Renal cortical epithelial cell (primary cell): ENCODE measurements at regions not wholly inside any gene's neighbourhood (a gene's known extent, or its start where the extent isn't known, plus 50 kb on each side); places are given as distances from the start of the nearest gene placed in this dataset.
"Not testable (repeated sequence)": the region's sequence is repeated elsewhere in the genome, so short reads cannot be mapped to it uniquely, and the experiment has no call there.

Experiments used
- DNase-seq: peaks from one replicate; pipeline ENCODE4 v3.0.0-alpha.2; 2011; ENCODE audit warnings: low read depth

GRCh38 chrX:124238268-124238667, 94.2 kb upstream of the TEX13D start:
- DNase-seq, result no peak

DNA sequence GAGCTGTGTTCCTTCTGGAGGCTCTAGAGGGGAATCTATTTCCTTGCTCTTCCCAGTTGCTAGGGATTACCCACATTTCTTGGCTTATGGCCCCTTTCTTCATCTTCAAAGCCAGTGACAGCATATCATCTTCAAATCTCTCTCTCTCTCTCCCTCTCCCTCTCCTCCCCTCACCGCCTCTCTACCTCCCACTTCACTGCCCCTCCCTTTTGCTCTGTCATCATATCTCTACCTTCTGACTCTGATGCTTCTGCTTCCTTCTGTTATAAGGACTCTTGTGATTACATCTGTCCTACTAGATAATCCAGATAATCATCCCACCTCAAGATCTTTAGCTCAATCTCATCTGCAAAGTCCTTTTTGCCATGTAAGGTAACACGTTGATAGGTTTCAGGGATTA, 93.1 kb upstream of the TEX13D start:
- no peak for DNase-seq

DNA sequence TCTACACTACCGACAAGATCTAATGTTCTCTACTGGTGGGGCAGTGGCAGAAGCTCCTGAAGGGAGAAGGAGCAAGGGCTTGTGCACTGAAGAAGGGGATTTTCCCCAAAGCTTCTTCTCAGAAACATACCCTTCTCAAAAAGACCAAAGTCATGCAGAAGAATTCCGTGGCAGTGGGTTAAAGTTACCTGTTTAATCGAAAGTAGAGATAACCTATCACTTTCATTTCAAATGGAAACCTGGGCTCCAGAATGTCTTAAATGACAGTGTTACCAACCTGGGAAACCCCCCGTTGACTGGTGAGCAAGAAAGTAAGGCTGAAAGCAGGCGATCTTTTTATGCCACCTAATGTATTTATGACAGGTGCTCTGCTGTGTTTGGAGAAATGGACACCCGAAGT, 92.5 kb upstream of the TEX13D start:
- no peak for DNase-seq

GRCh38 chrX:124240422-124240821, 92.0 kb upstream of the TEX13D start:
- DNase-seq, result peak; percentile 18

DNA sequence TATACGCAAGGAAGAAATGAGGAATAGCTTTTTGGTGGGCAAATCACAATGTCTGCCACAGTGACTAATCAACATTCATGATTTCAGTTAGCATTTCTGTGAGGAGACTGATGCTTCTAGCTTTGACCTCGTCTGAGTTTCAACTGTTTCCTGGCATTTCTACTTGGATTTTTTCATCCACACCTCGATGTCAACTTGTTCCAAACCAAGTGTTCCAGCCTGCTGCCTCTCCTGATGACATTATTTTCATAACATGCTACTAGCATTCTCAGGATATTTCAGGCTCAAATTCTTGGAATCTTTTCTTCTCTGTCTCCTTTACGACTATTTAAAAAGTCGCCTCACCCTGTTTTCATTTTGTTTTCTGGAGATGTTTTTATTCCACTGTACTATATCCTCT, 90.3 kb upstream of the TEX13D start:
- no peak for DNase-seq

- no peak for DNase-seq
These were observed 83.1 kb upstream of the TEX13D start for GRCh38 chrX:124249345-124249744.

DNA sequence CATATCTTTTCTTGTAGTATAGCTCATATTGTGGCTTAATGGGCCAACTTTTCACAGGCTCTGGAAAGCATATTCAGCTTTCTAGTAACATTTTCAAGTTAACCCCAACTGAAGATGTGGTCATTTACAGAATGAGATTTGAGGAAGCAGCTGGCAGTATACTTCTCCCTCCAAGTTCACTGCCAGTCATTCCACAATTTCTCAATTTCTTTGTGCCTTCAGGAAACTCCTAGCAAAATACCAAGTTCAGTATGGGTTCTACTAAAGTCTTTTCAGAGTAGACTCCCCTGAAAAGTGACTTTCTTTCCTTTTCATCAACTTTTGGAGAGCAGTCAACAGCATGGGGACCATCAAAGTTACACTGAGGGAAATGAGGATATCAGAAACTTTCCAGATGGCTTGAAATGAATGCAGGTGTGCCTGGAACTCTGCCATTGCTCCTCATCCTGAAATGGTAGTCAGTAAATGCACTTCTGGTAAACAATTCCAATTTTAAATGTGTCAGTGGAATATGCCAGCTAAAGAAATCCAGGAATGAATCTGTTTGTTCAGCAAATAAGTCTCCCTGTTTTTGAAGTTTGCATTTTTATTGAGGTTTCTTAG, 81.5 kb upstream of the TEX13D start:
- no peak for DNase-seq

GRCh38 chrX:124254611-124255010, 77.8 kb upstream of the TEX13D start:
- DNase-seq, result no peak

DNA sequence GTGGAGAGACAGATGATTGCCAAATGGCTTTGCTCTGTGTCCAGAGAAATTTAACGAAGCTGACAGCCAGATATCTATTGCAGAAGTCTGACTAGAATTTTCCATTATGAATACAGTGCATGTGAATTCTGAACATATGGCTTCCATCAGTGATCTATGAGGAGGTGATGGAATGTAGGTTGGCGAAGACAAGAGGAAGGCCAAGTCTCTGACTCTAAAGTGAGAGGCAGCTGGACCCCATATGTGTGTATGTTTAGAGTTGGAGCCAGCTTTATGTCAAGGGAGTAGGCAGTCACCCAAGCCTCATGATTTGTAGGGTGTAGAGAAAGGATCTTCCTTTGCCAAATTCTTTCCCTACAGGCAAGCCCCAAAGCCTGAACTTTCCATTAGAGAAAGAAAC, 76.2 kb upstream of the TEX13D start:
- no peak for DNase-seq

- DNase-seq, result no peak
These were observed 75.7 kb upstream of the TEX13D start for GRCh38 chrX:124256629-124257380.

DNA sequence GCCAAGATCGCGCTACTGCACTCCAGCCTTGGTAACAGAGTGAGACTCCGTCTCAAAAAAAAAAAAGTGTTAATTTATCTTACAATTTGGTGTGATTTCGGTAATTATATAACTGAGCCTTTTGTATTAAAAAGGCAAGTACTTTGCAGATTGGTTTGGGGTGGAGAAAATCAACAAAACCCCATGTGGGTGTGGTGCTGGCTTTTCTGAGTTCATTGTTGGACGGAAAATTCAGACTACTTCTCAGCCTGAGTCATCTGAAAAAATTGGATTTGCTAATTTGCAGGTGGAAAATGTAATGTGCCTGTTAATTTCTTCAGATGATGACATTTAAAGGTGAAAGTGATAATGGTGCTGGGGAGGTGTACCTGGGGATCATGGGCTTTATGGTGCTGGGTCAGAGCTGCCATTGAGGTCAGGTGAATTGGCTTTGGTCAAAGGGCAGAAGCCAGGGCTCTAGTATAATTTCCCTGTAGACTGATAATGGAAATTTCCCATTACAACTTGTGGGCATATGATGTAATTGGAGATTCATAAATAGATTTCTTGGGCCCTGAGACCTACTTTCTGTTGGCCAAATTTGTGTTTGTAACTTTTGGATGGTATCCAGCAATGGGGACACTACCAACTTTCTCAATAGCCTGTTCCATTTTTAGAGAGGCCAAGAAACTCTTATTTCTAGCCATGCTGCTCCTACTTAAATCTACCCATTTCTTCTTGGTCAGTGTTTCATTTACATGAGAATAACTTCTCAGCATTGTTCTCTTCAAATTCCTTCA, 74.3 kb upstream of the TEX13D start:
- no peak for DNase-seq

- DNase-seq, result no peak
These were observed 71.6 kb upstream of the TEX13D start for GRCh38 chrX:124260845-124261244.

- peak; percentile 4 for DNase-seq
These were observed 68.7 kb upstream of the TEX13D start for GRCh38 chrX:124263743-124264142.

GRCh38 chrX:124268099-124268498, 64.4 kb upstream of the TEX13D start:
- DNase-seq, result peak; percentile 35

DNA sequence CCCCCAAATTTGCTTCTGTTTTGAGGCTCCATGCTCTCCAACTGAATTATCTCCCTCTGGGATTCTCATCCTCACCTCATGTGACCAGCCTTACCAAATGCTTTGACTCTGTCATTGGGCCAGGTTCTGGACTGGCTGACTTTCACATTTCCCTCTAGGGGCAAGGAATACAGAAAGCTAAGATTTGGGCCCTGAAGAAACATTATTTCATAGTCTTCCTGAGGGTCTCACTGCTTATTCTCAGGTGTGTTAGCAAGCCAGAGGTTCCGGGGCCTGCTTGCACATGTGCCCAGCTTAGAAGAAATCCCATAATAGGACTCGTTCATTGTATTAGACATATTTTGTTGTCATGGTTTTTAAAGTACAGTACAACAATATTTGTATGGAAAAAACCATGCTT, 62.6 kb upstream of the TEX13D start:
- DNase-seq, result no peak

DNA sequence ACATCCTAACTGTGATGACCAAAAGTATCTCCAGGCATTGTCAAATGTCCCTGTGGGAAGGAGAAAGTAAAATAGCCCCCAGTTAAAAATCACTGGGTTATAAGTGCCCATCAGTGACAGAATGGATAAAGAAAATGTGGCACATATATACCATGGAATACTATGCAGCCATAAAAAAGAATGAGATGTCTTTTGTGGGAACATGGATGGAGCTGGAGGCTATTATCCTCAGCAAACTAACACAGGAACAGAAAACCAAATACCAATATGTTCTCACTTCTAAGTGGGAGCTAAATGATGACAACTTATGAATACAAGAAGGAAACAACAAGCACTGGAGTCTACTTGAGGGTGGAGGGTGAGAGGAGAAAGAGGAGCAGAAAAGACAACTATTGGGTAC, 60.9 kb upstream of the TEX13D start:
- not testable (repeated sequence) for DNase-seq

DNA sequence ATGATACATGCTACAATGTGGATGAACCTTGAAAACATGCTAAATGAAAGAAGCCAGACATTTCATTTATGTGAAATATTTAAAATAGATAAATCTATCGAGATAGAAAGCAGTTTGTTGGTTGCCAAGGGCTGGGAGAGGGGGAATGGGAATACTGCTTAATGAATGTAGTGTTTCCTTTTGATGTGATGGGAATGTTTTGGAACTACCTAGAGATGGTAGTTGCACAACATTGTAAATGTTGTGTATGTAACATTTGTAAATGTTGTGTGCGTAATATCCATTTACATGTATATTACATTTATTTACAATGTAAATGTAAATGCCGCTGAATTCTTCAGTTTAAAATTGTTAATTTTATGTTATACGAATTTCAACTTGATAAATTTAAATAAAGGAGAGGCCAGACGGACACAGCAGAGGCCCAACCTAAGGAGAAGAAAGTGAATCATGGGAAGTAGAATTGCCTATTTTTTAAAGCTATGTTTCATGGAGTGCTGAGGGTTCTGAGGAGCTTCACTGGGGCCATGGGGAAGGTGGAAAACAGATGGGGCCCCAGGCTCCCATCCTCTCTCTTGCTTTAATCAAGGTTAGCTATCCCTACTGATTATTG, 60.0 kb upstream of the TEX13D start:
- DNase-seq, result no peak

- no peak for DNase-seq
These were observed 57.9 kb upstream of the TEX13D start for GRCh38 chrX:124274438-124275181.

DNA sequence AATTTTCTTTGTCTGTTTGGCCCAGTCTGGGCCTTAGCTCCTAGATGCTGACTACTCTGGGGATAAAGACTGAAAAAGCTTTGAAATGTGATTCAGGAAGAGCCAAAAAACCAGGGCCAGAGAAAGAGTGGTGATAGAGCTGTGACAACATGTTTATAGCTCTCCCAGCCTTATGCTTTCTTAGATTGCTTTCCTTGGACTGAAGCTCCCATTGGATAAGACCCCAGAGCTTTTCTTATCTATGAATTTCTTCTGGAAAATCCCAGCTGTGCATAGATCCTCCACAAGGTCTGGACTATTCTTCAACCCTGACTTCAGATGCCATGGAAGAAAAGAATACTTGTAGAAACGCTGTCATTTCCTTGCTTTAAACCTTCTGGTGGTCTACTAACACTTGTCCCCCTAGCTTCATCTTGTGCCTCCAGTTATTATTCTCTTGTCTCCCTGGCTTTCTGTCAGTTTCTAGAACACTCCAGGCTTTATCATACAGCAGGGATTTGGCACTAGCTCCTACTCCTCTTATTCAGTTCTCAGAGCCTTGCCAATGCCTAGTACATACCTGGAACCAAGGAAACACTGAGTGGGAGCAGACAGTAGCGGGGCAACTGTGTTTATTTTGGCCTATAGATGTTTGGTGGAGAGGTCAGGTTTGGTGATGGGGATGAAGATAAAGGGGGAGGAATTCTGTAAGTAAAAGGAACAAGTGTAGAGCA, 57.1 kb upstream of the TEX13D start:
- no peak for DNase-seq

GRCh38 chrX:124280294-124280902, 52.1 kb upstream of the TEX13D start:
- peak; percentile 1 for DNase-seq

- no peak for DNase-seq
These were observed 49.9 kb upstream of the TEX13D start for GRCh38 chrX:124282580-124282979.
